Esophagus muscularis mucosa (tissue), 4 donors: ENCODE measurements at regions not wholly inside any gene's neighbourhood (a gene's known extent, or its start where the extent isn't known, plus 50 kb on each side); places are given as distances from the start of the nearest gene placed in this dataset.

Experiments
- EP300 ChIP-seq: sonication (generic); formaldehyde crosslinking; IDR thresholded peaks from one replicate; pipeline ENCODE4 v1.6.1; 2017; ENCODE audit warnings: antibody characterized with exemption
- POLR2A ChIP-seq: fragments of 450-650 bp; IDR thresholded peaks from one replicate; pipeline ENCODE4 v1.6.1; 2017; ENCODE audit warnings: antibody characterized with exemption, moderate library complexity, mild to moderate bottlenecking, low read depth
- POLR2AphosphoS5 ChIP-seq, 2 donors: sonication (generic); formaldehyde crosslinking; IDR thresholded peaks; one replicate each; pipeline ENCODE4 v1.6.1; 2017; ENCODE audit warnings: antibody characterized with exemption in 2 of 2
- TF ChIP-seq, protein P1 (sequence below), 3 experiments: fragments of 200-600 bp in 2 of 3; fragments of 450-650 bp in 1 of 3; sonication (generic) in 2 of 3; IDR thresholded peaks; one replicate each; pipeline ENCODE4 v1.5.1; 2017 to 2019; ENCODE audit warnings: antibody characterized with exemption in 3 of 3, mild to moderate bottlenecking in 2 of 3, moderate library complexity in 1 of 3

DNA sequence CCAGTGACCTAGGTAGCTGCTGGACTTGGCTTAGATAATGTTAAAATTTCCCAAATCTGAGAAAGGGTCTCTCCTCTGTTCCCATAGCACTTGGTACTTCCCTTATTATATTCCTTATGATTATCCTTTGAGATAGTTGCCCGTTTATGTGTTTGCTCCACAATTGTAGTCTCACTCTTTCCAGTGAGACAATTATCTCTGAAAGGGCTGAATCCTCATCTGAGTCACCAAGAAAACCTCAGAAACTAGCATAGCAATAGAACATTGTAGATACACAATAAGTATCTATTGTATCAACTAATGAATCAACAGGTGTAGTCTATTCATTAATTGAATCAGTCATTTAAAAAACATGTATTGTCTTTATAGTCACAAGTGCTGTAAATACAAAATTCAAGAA is 119.1 kb upstream of the FAR2 start:
- TF ChIP-seq POLR2A, result no peak
- TF ChIP-seq, protein P1, sequence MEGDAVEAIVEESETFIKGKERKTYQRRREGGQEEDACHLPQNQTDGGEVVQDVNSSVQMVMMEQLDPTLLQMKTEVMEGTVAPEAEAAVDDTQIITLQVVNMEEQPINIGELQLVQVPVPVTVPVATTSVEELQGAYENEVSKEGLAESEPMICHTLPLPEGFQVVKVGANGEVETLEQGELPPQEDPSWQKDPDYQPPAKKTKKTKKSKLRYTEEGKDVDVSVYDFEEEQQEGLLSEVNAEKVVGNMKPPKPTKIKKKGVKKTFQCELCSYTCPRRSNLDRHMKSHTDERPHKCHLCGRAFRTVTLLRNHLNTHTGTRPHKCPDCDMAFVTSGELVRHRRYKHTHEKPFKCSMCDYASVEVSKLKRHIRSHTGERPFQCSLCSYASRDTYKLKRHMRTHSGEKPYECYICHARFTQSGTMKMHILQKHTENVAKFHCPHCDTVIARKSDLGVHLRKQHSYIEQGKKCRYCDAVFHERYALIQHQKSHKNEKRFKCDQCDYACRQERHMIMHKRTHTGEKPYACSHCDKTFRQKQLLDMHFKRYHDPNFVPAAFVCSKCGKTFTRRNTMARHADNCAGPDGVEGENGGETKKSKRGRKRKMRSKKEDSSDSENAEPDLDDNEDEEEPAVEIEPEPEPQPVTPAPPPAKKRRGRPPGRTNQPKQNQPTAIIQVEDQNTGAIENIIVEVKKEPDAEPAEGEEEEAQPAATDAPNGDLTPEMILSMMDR (IDR thresholded peaks at IDR 0.05), result no peak
- no peak for TF ChIP-seq POLR2AphosphoS5 (IDR thresholded peaks at IDR 0.05)
- TF ChIP-seq EP300, result no peak
